ENCODE measurements at regions not wholly inside any gene's neighbourhood (a gene's known extent, or its start where the extent isn't known, plus 50 kb on each side); places are given as distances from the start of the nearest gene placed in this dataset.

GRCh38 chr16:85372627-85373372 is 240.3 kb upstream of the GSE1 start:
- DNase-seq (ENCODE audit: low read depth, low spot score) = no peak

- no peak for DNase-seq (ENCODE audit: low read depth, low spot score)
Observed at GRCh38 chr16:85373741-85374570, 239.2 kb upstream of the GSE1 start.

GRCh38 chr16:85374571-85374872 is 238.6 kb upstream of the GSE1 start:
- no peak for DNase-seq (ENCODE audit: low read depth, low spot score)

GRCh38 chr16:85375282-85375681 is 237.8 kb upstream of the GSE1 start:
- DNase-seq (ENCODE audit: low read depth, low spot score) = no peak

GRCh38 chr16:85376292-85377095 is 236.6 kb upstream of the GSE1 start:
- no peak for DNase-seq (ENCODE audit: low read depth, low spot score)

- DNase-seq (ENCODE audit: low read depth, low spot score) = no peak
Observed at GRCh38 chr16:85377388-85378144, 235.6 kb upstream of the GSE1 start.

- no peak for DNase-seq (ENCODE audit: low read depth, low spot score)
Observed at GRCh38 chr16:85378145-85379040, 234.7 kb upstream of the GSE1 start.

GRCh38 chr16:85379041-85380001 is 233.8 kb upstream of the GSE1 start:
- no peak for DNase-seq (ENCODE audit: low read depth, low spot score)

GRCh38 chr16:85380002-85380395 is 233.1 kb upstream of the GSE1 start:
- no peak for DNase-seq (ENCODE audit: low read depth, low spot score)

- DNase-seq (ENCODE audit: low read depth, low spot score) = no peak
Observed at GRCh38 chr16:85380905-85381737, 232.0 kb upstream of the GSE1 start.

- DNase-seq (ENCODE audit: low read depth, low spot score) = no peak
Observed at GRCh38 chr16:85381738-85382592, 231.2 kb upstream of the GSE1 start.

- no peak for DNase-seq (ENCODE audit: low read depth, low spot score)
Observed at GRCh38 chr16:85382717-85383118, 230.4 kb upstream of the GSE1 start.

GRCh38 chr16:85383836-85384832 is 229.0 kb upstream of the GSE1 start:
- no peak for DNase-seq (ENCODE audit: low read depth, low spot score)

GRCh38 chr16:85384833-85385462 is 228.2 kb upstream of the GSE1 start:
- DNase-seq (ENCODE audit: low read depth, low spot score) = no peak

- no peak for DNase-seq (ENCODE audit: low read depth, low spot score)
Observed at GRCh38 chr16:85385463-85386331, 227.4 kb upstream of the GSE1 start.
